Kidney (tissue), 13 donors: ENCODE measurements at regions not wholly inside any gene's neighbourhood (a gene's known extent, or its start where the extent isn't known, plus 50 kb on each side); places are given as distances from the start of the nearest gene placed in this dataset.

ENCODE experiments used
- DNase-seq, 5 donors: peaks; one replicate each; pipeline ENCODE4 v3.0.0-alpha.2; 2013 to 2020
- FAIRE-seq: peaks from 2 replicates; lab custom pipeline; 2012; peaks lifted over from hg19 to GRCh38; lab: Jason Lieb, UNC
- H3K27ac ChIP-seq, 2 donors: one replicate each; pipeline ENCODE4 v1.7.0; 2013; ENCODE audit warnings: low read depth in 2 of 2, low read length in 2 of 2, inconsistent platforms in 1 of 2
- H3K27me3 ChIP-seq: one replicate; pipeline ENCODE4 v1.7.1; 2013; ENCODE audit warnings: low read length, inconsistent platforms; ENCODE audit not compliant: control insufficient read depth, insufficient read depth
- H3K36me3 ChIP-seq, 3 donors: one replicate each; pipeline versions ENCODE4 v1.7.0 to v1.7.1; 2013; ENCODE audit warnings: low read length in 3 of 3, control low read depth in 1 of 3, inconsistent platforms in 1 of 3; ENCODE audit not compliant: insufficient read depth in 3 of 3, control insufficient read depth in 2 of 3
- H3K4me1 ChIP-seq, 3 donors: one replicate each; pipeline versions ENCODE4 v1.7.0 to v1.7.1; 2013; ENCODE audit warnings: low read length in 3 of 3, inconsistent platforms in 1 of 3, low read depth in 1 of 3; ENCODE audit not compliant: control insufficient read depth in 2 of 3, insufficient read depth in 2 of 3
- H3K4me3 ChIP-seq, 3 donors: one replicate each; pipeline versions ENCODE4 v1.7.0 to v1.8.1; 2013; ENCODE audit warnings: low read length in 3 of 3, control low read depth in 1 of 3, inconsistent platforms in 1 of 3
- H3K9ac ChIP-seq, 3 donors: one replicate each; pipeline versions ENCODE4 v1.7.0 to v1.7.1; 2013; ENCODE audit warnings: low read length in 3 of 3, control low read depth in 1 of 3, inconsistent platforms in 1 of 3
- H3K9me3 ChIP-seq, 3 donors: one replicate each; pipeline versions ENCODE4 v1.7.0 to v1.7.1; 2013; ENCODE audit warnings: low read length in 3 of 3, control low read depth in 1 of 3, inconsistent platforms in 1 of 3; ENCODE audit not compliant: control insufficient read depth in 2 of 3, insufficient read depth in 1 of 3
- intact Hi-C: fragments of 100-400 bp; cut with DNase I; formaldehyde crosslinking; loops from one replicate; pipeline ENCODE4 v1.11.1; 2022
- TF ChIP-seq, protein P1 (sequence below): IDR thresholded peaks from 3 replicates; pipeline ENCODE4 v1.5.1; 2012; ENCODE audit warnings: mild to moderate bottlenecking, moderate library complexity, borderline replicate concordance; ENCODE audit not compliant: insufficient read depth; ENCODE audit errors: extremely low read depth
- donor health status: control.
- donor health status: control.
- donor health status: control.
- donor health status: control.
- donor health status: control.
- donor health status: DM: yes; HTN: yes; CAD: no.
- donor health status: Normal renal cell carcinoma (clear cell type).

DNA sequence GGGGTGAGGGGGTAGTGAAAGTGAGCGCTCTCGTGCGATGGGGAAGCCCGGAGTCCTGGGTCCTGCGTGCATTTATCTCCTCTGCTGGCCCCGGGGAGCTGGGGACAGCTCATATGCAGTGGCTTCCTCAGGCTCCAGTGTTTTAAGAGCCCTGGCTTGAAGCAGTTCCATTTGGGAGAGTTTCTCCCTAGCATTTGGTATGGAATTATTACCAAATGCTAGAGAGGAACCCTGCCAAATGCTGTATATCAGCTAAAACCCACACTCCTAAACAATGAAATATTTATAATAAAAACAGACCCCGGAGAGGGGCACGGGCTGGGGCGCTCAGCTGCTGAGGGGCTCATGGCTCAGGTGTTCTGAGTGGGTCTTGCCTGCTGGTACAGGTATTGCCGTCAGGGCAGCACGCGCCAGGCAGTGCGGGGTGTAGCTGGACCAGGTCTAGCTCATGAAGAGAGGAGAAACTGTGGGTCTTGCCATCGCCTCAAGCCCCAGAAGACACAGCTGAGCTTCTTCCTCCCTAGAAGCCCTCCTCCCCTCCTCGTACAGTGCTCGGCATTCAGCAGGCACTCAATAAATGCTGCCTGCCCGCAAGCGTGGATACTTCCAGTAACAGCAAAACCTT is 163.6 kb upstream of the ZNF536 start:
- intact Hi-C loops, result no loop called here
- Histone ChIP-seq H3K9me3 (peaks cover 0 to 10% (median 0%) of the 10 kb centered on the region in 3 donors), H3K27me3 (no peaks in the 10 kb centered on the region), H3K4me3 (no peak overlapping the region), H3K9ac (no peak overlapping the region), H3K36me3 (no peaks in the 10 kb centered on the region), H3K27ac (no peak overlapping the region), H3K4me1 (no peaks in the 10 kb centered on the region)
- DNase-seq (no peak), FAIRE-seq (no peak)
- TF ChIP-seq, protein P1, sequence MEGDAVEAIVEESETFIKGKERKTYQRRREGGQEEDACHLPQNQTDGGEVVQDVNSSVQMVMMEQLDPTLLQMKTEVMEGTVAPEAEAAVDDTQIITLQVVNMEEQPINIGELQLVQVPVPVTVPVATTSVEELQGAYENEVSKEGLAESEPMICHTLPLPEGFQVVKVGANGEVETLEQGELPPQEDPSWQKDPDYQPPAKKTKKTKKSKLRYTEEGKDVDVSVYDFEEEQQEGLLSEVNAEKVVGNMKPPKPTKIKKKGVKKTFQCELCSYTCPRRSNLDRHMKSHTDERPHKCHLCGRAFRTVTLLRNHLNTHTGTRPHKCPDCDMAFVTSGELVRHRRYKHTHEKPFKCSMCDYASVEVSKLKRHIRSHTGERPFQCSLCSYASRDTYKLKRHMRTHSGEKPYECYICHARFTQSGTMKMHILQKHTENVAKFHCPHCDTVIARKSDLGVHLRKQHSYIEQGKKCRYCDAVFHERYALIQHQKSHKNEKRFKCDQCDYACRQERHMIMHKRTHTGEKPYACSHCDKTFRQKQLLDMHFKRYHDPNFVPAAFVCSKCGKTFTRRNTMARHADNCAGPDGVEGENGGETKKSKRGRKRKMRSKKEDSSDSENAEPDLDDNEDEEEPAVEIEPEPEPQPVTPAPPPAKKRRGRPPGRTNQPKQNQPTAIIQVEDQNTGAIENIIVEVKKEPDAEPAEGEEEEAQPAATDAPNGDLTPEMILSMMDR, result no peak

- Histone ChIP-seq H3K27ac (no peak overlapping the region), H3K9me3 (peaks cover 0 to 10% (median 0%) of the 10 kb centered on the region in 3 donors), H3K4me1 (no peaks in the 10 kb centered on the region), H3K36me3 (no peaks in the 10 kb centered on the region), H3K9ac (no peak overlapping the region), H3K4me3 (no peak overlapping the region), H3K27me3 (no peaks in the 10 kb centered on the region)
- TF ChIP-seq, protein P1, result no peak
- no peak for FAIRE-seq
- intact Hi-C loops, result no loop called here
- DNase-seq, result peak in 1 of 5 donors; percentile 22
Observed at GRCh38 chr19:30209617-30210600, 162.3 kb upstream of the ZNF536 start.

- no peaks in the 10 kb centered on the region for H3K27me3 ChIP-seq
- no peak overlapping the region for H3K4me3 ChIP-seq
- H3K9ac ChIP-seq, result no peak overlapping the region
- no peak overlapping the region for H3K27ac ChIP-seq
- H3K36me3 ChIP-seq, result no peaks in the 10 kb centered on the region
- intact Hi-C loops, result no loop called here
- H3K9me3 ChIP-seq, result no peaks in the 10 kb centered on the region
- no peaks in the 10 kb centered on the region for H3K4me1 ChIP-seq
- no peak for DNase-seq
- no peak for FAIRE-seq
- TF ChIP-seq, protein P1, result no peak
Observed at GRCh38 chr19:30212574-30212973, 159.6 kb upstream of the ZNF536 start.
